Transverse colon (tissue), 4 donors: ENCODE measurements at regions not wholly inside any gene's neighbourhood (a gene's known extent, or its start where the extent isn't known, plus 50 kb on each side); places are given as distances from the start of the nearest gene placed in this dataset.
"Not testable (repeated sequence)": the region's sequence is repeated elsewhere in the genome, so short reads cannot be mapped to it uniquely, and the experiment has no call there.

ENCODE experiments used
- DNase-seq: peaks from one replicate; pipeline ENCODE4 v3.0.0-alpha.2; 2019
- H3K27ac ChIP-seq, 4 donors: fragments of 200-600 bp; sonication (generic); 2 replicates each; pipeline ENCODE4 v1.5.1; 2016 to 2018; ENCODE audit warnings: inconsistent platforms in 4 of 4
- H3K27me3 ChIP-seq: fragments of 200-600 bp; sonication (generic); 2 replicates; pipeline ENCODE4 v1.5.1; 2017; ENCODE audit warnings: inconsistent platforms
- H3K36me3 ChIP-seq, 4 donors: fragments of 200-600 bp; sonication (generic); 2 replicates each; pipeline ENCODE4 v1.5.1; 2017 to 2019; ENCODE audit warnings: inconsistent platforms in 4 of 4
- H3K4me1 ChIP-seq, 4 donors: fragments of 200-600 bp; sonication (generic); 2 replicates each; pipeline ENCODE4 v1.5.1; 2017 to 2020; ENCODE audit warnings: inconsistent platforms in 4 of 4
- H3K4me3 ChIP-seq, 4 donors: fragments of 200-600 bp; sonication (generic); 1 replicate in 1 of 4; 2 replicates in 3 of 4; pipeline versions ENCODE4 v1.5.1 to v1.6.1; 2017 to 2019; ENCODE audit warnings: inconsistent platforms in 4 of 4
- H3K9me3 ChIP-seq, 2 donors: fragments of 200-600 bp; sonication (generic); 2 replicates each; pipeline ENCODE4 v1.5.1; 2017 to 2019; ENCODE audit warnings: inconsistent platforms in 2 of 2
- CTCF ChIP-seq, 5 experiments: fragments of 200-600 bp in 3 of 5; fragments of 450-650 bp in 2 of 5; sonication (generic) in 3 of 5; IDR thresholded peaks; 1 replicate in 2 of 5; 2 replicates in 3 of 5; pipeline ENCODE4 v1.5.1; 2016 to 2017; ENCODE audit warnings: antibody characterized with exemption in 5 of 5, inconsistent platforms in 3 of 5, mild to moderate bottlenecking in 2 of 5, moderate library complexity in 1 of 5
- EP300 ChIP-seq: sonication (generic); formaldehyde crosslinking; IDR thresholded peaks from one replicate; pipeline ENCODE4 v1.6.1; 2017; ENCODE audit warnings: antibody characterized with exemption, low read depth
- POLR2A ChIP-seq: fragments of 450-650 bp; IDR thresholded peaks from one replicate; pipeline ENCODE4 v1.6.1; 2016; ENCODE audit warnings: antibody characterized with exemption, mild to moderate bottlenecking, moderate library complexity
- POLR2AphosphoS5 ChIP-seq, 3 donors: sonication (generic); formaldehyde crosslinking; IDR thresholded peaks; one replicate each; pipeline ENCODE4 v1.6.1; 2016; ENCODE audit warnings: antibody characterized with exemption in 3 of 3
- WGBS, 2 donors: methylation state at CpG; one replicate each; pipeline ENCODE4 v1.1.5; 2018; ENCODE audit warnings: low coverage in 1 of 2; 5-methylcytosine and 5-hydroxymethylcytosine counted together
- in situ Hi-C, 4 donors: fragments of 200-750 bp; cut with MboI; loops; one replicate each; pipeline versions ENCODE4 v1.15.0 to v1.15.1; 2017; ENCODE audit warnings: low sequenced_read_pairs in 3 of 4, low pct_ligation_motif_present in 1 of 4, low pct_unique_long_range_greater_than_20kb in 1 of 4
- intact Hi-C: fragments of 100-400 bp; cut with DNase I; formaldehyde crosslinking; loops from one replicate; pipeline ENCODE4 v1.15.1; 2023; ENCODE audit warnings: low total_unique reads

- no peak for DNase-seq
- TF ChIP-seq POLR2AphosphoS5 (IDR thresholded peaks at IDR 0.05) (peak in 1 of 3 donors; percentile 16), CTCF (IDR thresholded peaks at IDR 0.05) (no peak), EP300 (no peak), POLR2A (no peak)
- no peaks in the 10 kb centered on the region for H3K36me3 ChIP-seq
- H3K27ac ChIP-seq, result peak overlapping the region; percentile 17 to 57 (median 54)
- no peaks in the 10 kb centered on the region for H3K9me3 ChIP-seq
- H3K4me1 ChIP-seq, result peaks cover 0 to 10% (median 5%) of the 10 kb centered on the region in 4 donors
- H3K27me3 ChIP-seq, result no peaks in the 10 kb centered on the region
- intact Hi-C loops (no loop called here), in situ Hi-C loops (no loop called here)
- H3K4me3 ChIP-seq, result no peak overlapping the region
- 35 to 50% methylated on average over 9 to 10 of the region's 10 CpGs for WGBS, 2 donors
Observed at GRCh38 chr5:34555699-34556508, 100.2 kb upstream of the RAI14 start.

- in situ Hi-C loops (no loop called here), intact Hi-C loops (no loop called here)
- H3K27me3 ChIP-seq, result no peaks in the 10 kb centered on the region
- no peak for DNase-seq
- H3K4me3 ChIP-seq, result no peak overlapping the region
- TF ChIP-seq POLR2AphosphoS5 (IDR thresholded peaks at IDR 0.05), result no peak
- no peak for TF ChIP-seq POLR2A
- no peak for TF ChIP-seq CTCF (IDR thresholded peaks at IDR 0.05)
- no peak for TF ChIP-seq EP300
- no peaks in the 10 kb centered on the region for H3K9me3 ChIP-seq
- peak overlapping the region; percentile 17 to 57 (median 54) for H3K27ac ChIP-seq
- WGBS, 2 donors, result 40 to 62% methylated on average over 2 of the region's 2 CpGs
- peaks cover 0 to 10% (median 3%) of the 10 kb centered on the region in 4 donors for H3K4me1 ChIP-seq
- no peaks in the 10 kb centered on the region for H3K36me3 ChIP-seq
Observed at GRCh38 chr5:34556509-34556782, 99.7 kb upstream of the RAI14 start.

- H3K4me3 ChIP-seq, DNase-seq, intact Hi-C loops, H3K27ac ChIP-seq, in situ Hi-C loops, H3K36me3 ChIP-seq, H3K27me3 ChIP-seq, H3K9me3 ChIP-seq, H3K4me1 ChIP-seq: not testable (repeated sequence)
- WGBS, 2 donors, result 73 to 78% methylated on average over 2 of the region's 2 CpGs
Observed at GRCh38 chr5:34561581-34561980, 94.5 kb upstream of the RAI14 start.

- Histone ChIP-seq H3K27me3 (no peaks in the 10 kb centered on the region), H3K4me3 (no peak overlapping the region), H3K36me3 (no peaks in the 10 kb centered on the region), H3K9me3 (no peaks in the 10 kb centered on the region), H3K27ac (no peak overlapping the region), H3K4me1 (no peaks in the 10 kb centered on the region)
- in situ Hi-C loops (no loop called here), intact Hi-C loops (no loop called here)
- WGBS, 2 donors, result 54 to 83% methylated on average over 1 to 4 of the region's 4 CpGs
- TF ChIP-seq POLR2A (no peak), EP300 (no peak)
- no peak for DNase-seq
Observed at GRCh38 chr5:34562791-34563190, 93.3 kb upstream of the RAI14 start.

GRCh38 chr5:34563269-34563668 is 92.9 kb upstream of the RAI14 start:
- Histone ChIP-seq H3K36me3 (no peaks in the 10 kb centered on the region), H3K27ac (no peak overlapping the region), H3K4me3 (no peak overlapping the region), H3K9me3 (no peaks in the 10 kb centered on the region), H3K27me3 (no peaks in the 10 kb centered on the region), H3K4me1 (no peaks in the 10 kb centered on the region)
- WGBS, 2 donors, result 91 to 93% methylated on average over 3 to 6 of the region's 6 CpGs
- in situ Hi-C loops (no loop called here), intact Hi-C loops (no loop called here)
- no peak for DNase-seq
- TF ChIP-seq POLR2AphosphoS5 (IDR thresholded peaks at IDR 0.05), result no peak
- no peak for TF ChIP-seq EP300
- no peak for TF ChIP-seq POLR2A
- TF ChIP-seq CTCF (IDR thresholded peaks at IDR 0.05), result no peak
